Esophagus muscularis mucosa (tissue), 4 donors: ENCODE measurements at regions not wholly inside any gene's neighbourhood (a gene's known extent, or its start where the extent isn't known, plus 50 kb on each side); places are given as distances from the start of the nearest gene placed in this dataset.
"Not testable (repeated sequence)": the region's sequence is repeated elsewhere in the genome, so short reads cannot be mapped to it uniquely, and the experiment has no call there.

Source experiments
- DNase-seq: peaks from one replicate; pipeline ENCODE4 v3.0.0-alpha.2; 2017; ENCODE audit errors: extremely low spot score
- H3K27ac ChIP-seq, 4 donors: fragments of 200-600 bp; sonication (generic); replicated peaks in 1 of 4; 1 replicate in 3 of 4; 2 replicates in 1 of 4; pipeline ENCODE4 v1.5.1; 2016 to 2019; ENCODE audit warnings: mild to moderate bottlenecking in 1 of 4
- H3K27me3 ChIP-seq, 4 donors: fragments of 200-600 bp; sonication (generic); one replicate each; pipeline versions ENCODE4 v1.5.1 to v1.6.0; 2016 to 2019
- H3K36me3 ChIP-seq, 4 donors: fragments of 200-600 bp; sonication (generic); one replicate each; pipeline ENCODE4 v1.5.1; 2016 to 2019
- H3K4me1 ChIP-seq, 4 donors: fragments of 200-600 bp; sonication (generic); one replicate each; pipeline ENCODE4 v1.5.1; 2016 to 2019
- H3K4me3 ChIP-seq, 4 donors: fragments of 200-600 bp; sonication (generic); 1 replicate in 2 of 4; 2 replicates in 2 of 4; pipeline ENCODE4 v1.5.1; 2016 to 2019; ENCODE audit warnings: mild to moderate bottlenecking in 4 of 4, moderate library complexity in 1 of 4
- H3K9me3 ChIP-seq, 4 donors: fragments of 200-600 bp; sonication (generic); 1 replicate in 3 of 4; 2 replicates in 1 of 4; pipeline ENCODE4 v1.5.1; 2016 to 2019
- CTCF ChIP-seq, 3 experiments: fragments of 200-600 bp in 2 of 3; fragments of 450-650 bp in 1 of 3; sonication (generic) in 2 of 3; IDR thresholded peaks; one replicate each; pipeline ENCODE4 v1.5.1; 2017 to 2019; ENCODE audit warnings: antibody characterized with exemption in 3 of 3, mild to moderate bottlenecking in 2 of 3, moderate library complexity in 1 of 3
- EP300 ChIP-seq: sonication (generic); formaldehyde crosslinking; IDR thresholded peaks from one replicate; pipeline ENCODE4 v1.6.1; 2017; ENCODE audit warnings: antibody characterized with exemption
- POLR2A ChIP-seq: fragments of 450-650 bp; IDR thresholded peaks from one replicate; pipeline ENCODE4 v1.6.1; 2017; ENCODE audit warnings: antibody characterized with exemption, moderate library complexity, mild to moderate bottlenecking, low read depth
- POLR2AphosphoS5 ChIP-seq, 2 donors: sonication (generic); formaldehyde crosslinking; IDR thresholded peaks; one replicate each; pipeline ENCODE4 v1.6.1; 2017; ENCODE audit warnings: antibody characterized with exemption in 2 of 2
- WGBS: methylation state at CpG from one replicate; pipeline ENCODE4 v1.1.5; 2018; 5-methylcytosine and 5-hydroxymethylcytosine counted together
- intact Hi-C: fragments of 100-400 bp; cut with DNase I; formaldehyde crosslinking; loops from one replicate; pipeline ENCODE4 v1.15.1; 2023

DNA sequence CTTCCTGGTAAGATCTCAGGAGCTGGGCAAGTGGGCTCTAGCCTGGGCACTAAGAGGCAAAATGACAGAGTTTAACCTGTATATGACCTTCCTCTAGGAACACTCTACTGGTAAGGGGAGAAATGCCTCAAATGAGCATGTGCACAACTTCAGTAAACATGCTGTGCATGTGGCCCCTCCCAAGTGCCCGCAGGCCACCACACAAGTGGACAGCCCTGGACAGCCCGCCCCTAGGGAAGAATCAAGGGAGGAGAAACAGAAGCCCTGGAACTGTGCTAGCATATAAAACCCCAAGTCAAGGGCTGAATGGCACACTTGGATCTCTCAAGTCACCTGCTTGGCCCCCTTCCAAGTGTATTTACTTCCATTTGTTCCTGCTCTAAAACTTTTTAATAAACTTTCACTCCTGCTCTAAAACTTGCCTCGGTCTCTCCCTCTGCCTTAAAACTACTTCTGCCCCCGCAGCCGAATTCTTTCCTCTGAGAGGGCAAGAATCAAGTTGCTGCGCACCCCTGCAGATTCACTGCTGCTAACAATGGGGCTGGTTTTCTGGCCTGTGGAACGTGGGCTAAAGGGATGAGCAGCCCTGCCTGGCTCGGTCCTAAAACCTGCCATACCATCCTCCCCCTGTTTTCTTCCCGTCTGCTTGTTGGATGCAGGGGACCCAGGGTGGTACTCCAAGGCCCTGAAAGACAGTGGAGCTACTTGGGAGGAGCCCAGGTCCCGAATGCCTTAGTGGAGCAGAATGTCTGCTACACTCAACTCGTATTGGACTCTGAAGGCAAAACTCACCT, 93.5 kb downstream of the IER5 start:
- Histone ChIP-seq H3K9me3 (no peaks in the 10 kb centered on the region), H3K4me3 (no peak overlapping the region), H3K4me1 (peaks cover 23 to 28% (median 24%) of the 10 kb centered on the region in 4 donors), H3K27ac (no peak overlapping the region), H3K27me3 (peaks cover 0 to under 1% (median 0%) of the 10 kb centered on the region in 4 donors), H3K36me3 (no peaks in the 10 kb centered on the region)
- DNase-seq, result no peak
- TF ChIP-seq POLR2A (no peak), EP300 (no peak), POLR2AphosphoS5 (IDR thresholded peaks at IDR 0.05) (no peak)
- intact Hi-C loops, result no loop called here
- WGBS, result 85% methylated on average over 11 of the region's 11 CpGs

- TF ChIP-seq EP300 (no peak), CTCF (IDR thresholded peaks at IDR 0.05) (no peak), POLR2A (no peak), POLR2AphosphoS5 (IDR thresholded peaks at IDR 0.05) (no peak)
- H3K36me3 ChIP-seq, result no peaks in the 10 kb centered on the region
- H3K4me1 ChIP-seq, result peaks cover 13 to 16% (median 14%) of the 10 kb centered on the region in 4 donors
- H3K27me3 ChIP-seq, result peaks cover 0 to 22% (median 0%) of the 10 kb centered on the region in 4 donors
- H3K4me3 ChIP-seq, result no peak overlapping the region
- DNase-seq, result no peak
- WGBS, result 81% methylated on average over 5 of the region's 5 CpGs
- intact Hi-C loops, result no loop called here
- no peaks in the 10 kb centered on the region for H3K9me3 ChIP-seq
- no peak overlapping the region for H3K27ac ChIP-seq
Measured at GRCh38 chr1:181184621-181185020, 96.1 kb downstream of the IER5 start.

- Histone ChIP-seq H3K4me3 (no peak overlapping the region), H3K36me3 (no peaks in the 10 kb centered on the region), H3K27ac (no peak overlapping the region), H3K27me3 (peaks cover 0 to 28% (median 0%) of the 10 kb centered on the region in 4 donors), H3K4me1 (peaks cover 11 to 15% (median 12%) of the 10 kb centered on the region in 4 donors), H3K9me3 (no peaks in the 10 kb centered on the region)
- 52% methylated on average over 3 of the region's 3 CpGs for WGBS
- DNase-seq, result no peak
- no peak for TF ChIP-seq CTCF (IDR thresholded peaks at IDR 0.05)
- TF ChIP-seq POLR2A, result no peak
- no peak for TF ChIP-seq POLR2AphosphoS5 (IDR thresholded peaks at IDR 0.05)
- no peak for TF ChIP-seq EP300
- intact Hi-C loops, result no loop called here
Measured at GRCh38 chr1:181185461-181185860, 97.0 kb downstream of the IER5 start.

DNA sequence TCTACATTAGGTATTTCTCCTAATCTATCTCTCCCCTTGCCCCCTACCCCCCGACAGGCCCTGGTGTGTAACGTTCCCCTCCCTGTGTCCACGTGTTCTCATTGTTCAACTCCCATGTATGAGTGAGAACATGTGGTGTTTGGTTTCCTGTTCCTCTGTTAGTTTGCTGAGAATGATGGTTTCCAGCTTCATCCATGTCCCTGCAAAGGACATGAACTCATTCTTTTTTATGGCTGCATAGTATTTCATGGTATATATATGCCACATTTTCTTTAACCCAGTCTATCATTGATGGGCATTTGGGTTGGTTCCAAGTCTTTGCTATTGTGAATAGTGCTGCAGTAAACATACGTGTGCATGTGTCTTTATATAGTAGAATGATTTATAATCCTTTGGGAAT, 97.6 kb downstream of the IER5 start:
- H3K4me3 ChIP-seq, H3K36me3 ChIP-seq, intact Hi-C loops, DNase-seq, H3K9me3 ChIP-seq, H3K27ac ChIP-seq: not testable (repeated sequence)
- Histone ChIP-seq H3K4me1 (peaks cover 8 to 11% (median 9%) of the 10 kb centered on the region in 4 donors), H3K27me3 (peaks cover 0 to 28% (median 0%) of the 10 kb centered on the region in 4 donors)
- WGBS, result 85% methylated on average over 4 of the region's 4 CpGs

GRCh38 chr1:181187337-181188126, 99.0 kb downstream of the IER5 start:
- DNase-seq, result no peak
- Histone ChIP-seq H3K36me3 (no peaks in the 10 kb centered on the region), H3K27me3 (peaks cover 0 to 28% (median 0%) of the 10 kb centered on the region in 4 donors), H3K9me3 (no peaks in the 10 kb centered on the region), H3K4me1 (peaks cover 8 to 11% (median 9%) of the 10 kb centered on the region in 4 donors), H3K4me3 (no peak overlapping the region), H3K27ac (no peak overlapping the region)
- 72% methylated on average over 6 of the region's 7 CpGs for WGBS
- TF ChIP-seq CTCF (IDR thresholded peaks at IDR 0.05) (no peak), POLR2AphosphoS5 (IDR thresholded peaks at IDR 0.05) (no peak), POLR2A (no peak), EP300 (no peak)
- intact Hi-C loops, result no loop called here
